ENCODE measurements at regions not wholly inside any gene's neighbourhood (a gene's known extent, or its start where the extent isn't known, plus 50 kb on each side); places are given as distances from the start of the nearest gene placed in this dataset.
"Not testable (repeated sequence)": the region's sequence is repeated elsewhere in the genome, so short reads cannot be mapped to it uniquely, and the experiment has no call there.

DNA sequence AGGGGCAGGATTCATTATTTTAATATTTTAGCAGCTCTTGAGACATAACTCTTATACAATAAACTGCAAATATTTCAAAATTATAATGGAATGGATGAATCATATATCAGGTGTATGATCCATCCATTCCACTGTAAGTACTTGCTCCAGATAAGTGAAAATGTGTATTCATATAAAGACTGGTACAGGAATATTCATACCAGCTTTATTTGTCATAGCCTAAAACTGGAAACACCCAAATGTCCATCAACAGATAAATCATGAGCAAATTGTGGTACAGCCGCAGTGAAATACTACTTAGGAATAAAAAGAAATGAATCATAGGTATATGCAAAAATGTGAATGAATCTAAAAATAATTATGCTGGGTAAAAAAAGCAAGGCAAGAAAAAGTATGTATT lies 263.6 kb upstream of the SYT10 start:
- no peak for DNase-seq

DNA sequence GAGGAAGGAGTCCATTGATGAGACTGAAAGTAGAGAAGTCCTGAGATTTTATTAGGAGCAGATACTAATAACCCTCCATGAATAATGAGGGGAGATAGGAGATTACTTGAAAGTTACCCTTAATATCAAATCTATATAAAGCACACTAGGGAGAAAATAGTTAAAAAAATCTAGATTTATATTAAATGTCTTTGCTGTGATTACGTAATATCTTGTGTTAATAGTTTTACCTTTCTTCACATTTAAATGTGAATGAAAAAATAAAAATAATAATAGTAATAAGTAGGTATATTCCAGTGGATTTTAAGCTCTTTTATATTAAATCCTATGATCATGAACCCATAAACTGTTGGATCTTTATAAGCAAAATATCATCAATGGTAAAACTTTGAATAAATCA lies 267.3 kb upstream of the SYT10 start:
- DNase-seq: no peak

- DNase-seq: no peak
Observed at GRCh38 chr12:33708935-33709334, 269.3 kb upstream of the SYT10 start.

DNA sequence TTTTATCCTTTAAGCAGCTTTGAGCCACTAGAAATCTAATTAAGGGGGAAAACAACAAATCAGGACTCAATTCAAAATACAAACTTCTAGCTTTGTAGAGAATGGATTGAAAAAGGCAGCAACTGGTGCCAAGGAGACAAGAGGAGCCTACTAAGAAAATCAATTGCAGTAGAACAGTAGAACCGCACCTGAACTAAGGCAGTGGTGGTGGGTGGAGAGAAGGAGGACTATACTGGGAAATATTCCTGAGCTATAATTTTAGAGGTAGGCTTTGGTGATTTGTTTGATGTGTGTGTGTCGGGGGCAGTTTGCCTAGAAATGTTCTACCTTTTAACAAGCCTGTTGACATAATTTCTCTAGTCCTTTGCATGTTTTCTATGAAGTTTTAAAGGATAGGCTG lies 270.9 kb upstream of the SYT10 start:
- DNase-seq: no peak

GRCh38 chr12:33718631-33719030 lies 279.0 kb upstream of the SYT10 start:
- no peak for DNase-seq

- no peak for DNase-seq
Observed at GRCh38 chr12:33721561-33721960, 281.9 kb upstream of the SYT10 start.

GRCh38 chr12:33724867-33725266 lies 285.2 kb upstream of the SYT10 start:
- DNase-seq: no peak

DNA sequence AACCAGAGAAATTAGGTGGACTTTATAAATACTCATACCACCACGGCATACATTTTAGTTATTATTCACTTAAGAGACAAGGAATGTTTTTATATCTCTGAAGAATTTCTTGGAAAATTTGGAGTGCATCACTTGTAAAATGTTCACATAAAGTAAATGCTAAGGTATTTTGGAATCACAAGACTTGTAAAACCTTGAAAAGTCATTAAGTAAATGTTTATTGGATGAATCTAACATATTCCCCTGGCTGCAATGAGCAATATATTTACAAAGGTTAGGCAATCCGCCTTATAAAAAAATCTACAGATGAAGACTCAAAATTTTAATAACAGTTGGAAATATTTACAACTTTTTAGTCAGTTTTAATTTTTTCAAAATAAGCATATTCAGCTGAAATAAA lies 287.4 kb upstream of the ALG10 start:
- no peak for DNase-seq

DNA sequence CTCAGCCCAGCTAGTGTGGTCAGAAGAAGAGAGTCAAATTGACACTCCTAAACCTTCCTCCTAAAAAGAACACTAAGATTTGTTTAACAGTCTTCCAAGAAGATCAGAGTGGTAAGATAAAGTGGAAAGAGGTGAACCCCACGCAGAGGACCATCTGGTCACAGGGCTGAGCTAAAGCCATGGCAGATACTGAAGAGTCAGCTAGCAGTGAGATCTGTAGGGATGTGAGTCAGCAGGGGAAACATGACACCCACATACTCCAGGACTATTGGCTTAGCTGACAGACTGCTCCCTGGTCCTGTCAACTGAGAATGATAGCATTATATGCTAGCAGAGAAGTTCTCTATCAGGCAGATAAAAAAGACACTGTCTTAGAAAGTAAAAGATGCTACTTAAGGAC lies 269.4 kb upstream of the ALG10 start:
- DNase-seq: no peak

- DNase-seq: no peak
Observed at GRCh38 chr12:33757701-33758100, 264.6 kb upstream of the ALG10 start.

DNA sequence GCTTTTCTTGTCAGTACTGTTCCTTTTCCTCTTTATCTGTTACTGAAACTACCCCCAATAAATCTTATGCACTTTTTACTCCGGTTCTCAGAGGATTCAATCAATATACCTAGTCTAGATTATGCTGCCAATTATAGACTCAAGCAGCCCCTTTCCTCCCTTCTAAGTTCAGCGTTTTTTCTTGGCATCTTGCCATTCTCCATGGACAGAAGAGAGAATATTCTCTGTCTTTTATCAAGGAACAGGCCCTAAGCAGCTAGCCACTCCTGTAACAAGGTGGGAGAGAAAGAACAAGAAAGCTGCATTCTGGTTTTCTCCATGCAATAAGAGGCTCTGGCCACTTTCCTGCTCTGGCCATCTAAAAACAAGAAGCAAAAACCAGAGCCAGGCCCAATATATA lies 263.0 kb upstream of the ALG10 start:
- no peak for DNase-seq

- no peak for DNase-seq
Observed at GRCh38 chr12:33763331-33763730, 259.0 kb upstream of the ALG10 start.

GRCh38 chr12:33770652-33771051 lies 251.6 kb upstream of the ALG10 start:
- DNase-seq: no peak

DNA sequence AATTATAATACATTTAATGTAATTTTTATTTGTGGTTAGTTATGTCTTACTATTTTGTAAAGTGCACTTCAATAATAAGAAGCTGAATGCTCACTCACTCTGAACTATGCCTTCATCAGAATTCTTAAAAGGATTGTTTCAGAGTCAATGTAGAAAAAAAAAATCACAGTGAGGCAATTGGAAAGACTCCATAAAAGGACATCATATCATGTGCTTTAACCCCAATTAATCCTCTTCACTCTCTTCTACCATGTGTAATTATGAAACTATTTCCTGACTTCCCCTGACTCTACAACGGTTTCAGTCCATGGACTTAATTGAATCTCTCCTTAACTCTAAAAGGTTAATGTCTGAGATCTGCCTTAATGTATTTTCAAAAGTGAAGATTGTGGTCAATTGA lies 250.4 kb upstream of the ALG10 start:
- DNase-seq: no peak

GRCh38 chr12:33773091-33773490 lies 249.2 kb upstream of the ALG10 start:
- DNase-seq: not testable (repeated sequence)

DNA sequence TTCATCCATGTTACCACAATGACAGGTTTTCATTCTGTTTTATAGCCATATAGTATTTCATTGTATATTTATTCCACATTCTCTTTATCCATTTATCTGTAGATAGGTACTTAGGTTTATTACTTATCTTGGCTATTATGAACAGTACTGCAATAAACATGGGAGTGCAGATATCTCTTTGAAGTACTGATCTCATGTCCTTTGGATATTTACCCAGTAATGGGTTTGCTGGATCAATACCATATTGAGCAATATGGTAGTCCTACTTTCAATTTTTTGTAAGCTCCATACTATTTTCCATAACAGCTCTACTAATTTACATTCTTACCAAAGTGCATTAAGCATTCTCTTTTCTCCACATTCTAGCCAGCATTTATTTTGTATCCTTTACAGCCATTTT lies 235.8 kb upstream of the ALG10 start:
- no peak for DNase-seq

- no peak for DNase-seq
Observed at GRCh38 chr12:33794954-33795353, 227.3 kb upstream of the ALG10 start.

GRCh38 chr12:33795536-33795935 lies 226.8 kb upstream of the ALG10 start:
- no peak for DNase-seq

- no peak for DNase-seq
Observed at GRCh38 chr12:33813536-33813935, 208.8 kb upstream of the ALG10 start.

- no peak for DNase-seq
Observed at GRCh38 chr12:33817713-33818112, 204.6 kb upstream of the ALG10 start.

DNA sequence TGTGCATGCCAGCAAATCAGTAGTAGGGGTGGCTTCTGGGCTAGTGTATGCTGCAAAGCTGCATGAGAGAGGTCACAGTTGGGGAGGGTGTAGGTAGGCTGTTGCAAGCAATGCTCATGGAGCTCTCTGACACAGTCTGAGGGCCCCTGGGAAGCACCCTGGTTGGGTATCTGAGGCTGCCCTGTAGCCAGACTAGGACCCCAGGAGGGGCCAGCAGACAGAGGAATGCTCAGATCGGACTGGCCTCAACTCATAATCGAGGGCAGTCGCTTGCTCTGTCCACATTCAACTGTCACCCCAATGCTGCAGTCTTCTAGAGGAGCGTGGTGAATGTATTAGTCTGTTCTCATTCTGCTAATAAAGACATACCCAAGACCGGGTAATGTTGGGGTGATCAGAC lies 204.0 kb upstream of the ALG10 start:
- no peak for DNase-seq

DNA sequence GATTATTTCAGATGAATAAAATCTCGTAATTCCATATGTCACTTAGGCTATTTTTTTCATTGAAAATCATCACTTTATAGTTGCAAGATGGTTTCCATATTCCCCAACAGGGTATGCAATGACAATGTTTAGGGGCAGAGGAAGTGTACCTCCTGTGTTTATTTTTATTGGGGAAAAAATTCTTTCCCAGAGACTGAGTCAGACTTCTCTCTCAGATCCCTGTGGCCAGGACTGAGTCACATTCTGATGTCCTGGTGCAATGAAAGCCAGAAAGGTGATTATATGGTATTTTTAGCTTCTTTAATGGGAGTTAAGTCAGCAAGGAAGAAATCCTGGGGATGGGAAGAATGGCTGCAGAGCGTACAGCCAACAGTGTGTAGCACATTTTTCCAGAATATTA lies 196.9 kb upstream of the ALG10 start:
- no peak for DNase-seq

GRCh38 chr12:33825986-33826602 lies 196.2 kb upstream of the ALG10 start:
- no peak for DNase-seq

DNA sequence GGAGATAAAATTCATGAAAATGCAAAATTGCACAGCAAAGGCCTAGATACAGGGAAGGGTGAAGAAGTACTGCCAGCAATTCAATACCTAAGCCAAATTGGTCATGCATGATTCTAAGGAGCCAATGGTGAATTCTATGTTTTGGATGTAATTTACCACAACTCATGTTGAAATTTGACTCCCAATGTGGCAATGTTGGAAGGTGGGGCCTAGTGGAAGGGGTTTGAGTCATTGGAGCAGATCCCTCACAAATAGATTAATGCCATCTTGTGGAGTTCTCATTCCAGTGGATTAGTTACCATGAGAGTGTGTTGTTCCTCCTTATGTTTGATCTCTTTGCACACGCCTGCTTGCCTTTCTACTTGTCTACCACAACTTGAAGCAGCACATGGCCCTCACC lies 194.0 kb upstream of the ALG10 start:
- no peak for DNase-seq

GRCh38 chr12:33830070-33830469 lies 192.2 kb upstream of the ALG10 start:
- no peak for DNase-seq

- no peak for DNase-seq
Observed at GRCh38 chr12:33832900-33833299, 189.4 kb upstream of the ALG10 start.
